ENCODE measurements at regions not wholly inside any gene's neighbourhood (a gene's known extent, or its start where the extent isn't known, plus 50 kb on each side); places are given as distances from the start of the nearest gene placed in this dataset.
"Not testable (repeated sequence)": the region's sequence is repeated elsewhere in the genome, so short reads cannot be mapped to it uniquely, and the experiment has no call there.

DNA sequence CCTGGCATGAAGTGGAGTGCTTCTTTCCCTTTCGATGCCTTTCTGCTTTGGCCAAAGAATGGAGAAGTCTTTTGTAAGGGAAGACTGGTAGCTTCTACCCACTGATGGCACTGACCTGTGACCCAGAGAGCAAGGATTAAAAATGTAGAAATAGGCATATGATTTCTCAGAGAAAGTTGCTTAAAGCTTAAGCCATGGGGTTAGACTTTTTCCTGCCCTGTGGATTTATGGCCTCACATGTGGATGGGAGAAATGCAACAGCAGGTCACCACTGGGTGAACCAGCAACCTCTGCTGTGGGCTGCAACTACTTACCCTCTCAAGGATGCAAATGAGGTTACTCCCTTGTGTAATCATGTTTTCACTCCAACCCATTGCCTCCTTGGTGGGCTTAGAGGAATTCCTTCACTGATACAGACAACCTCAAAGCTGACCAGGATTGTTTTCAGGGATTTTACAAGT, 86.7 kb upstream of the CDC42EP3 start:
- TF ChIP-seq POLR2A (IDR thresholded peaks at IDR 0.05); POLR2AphosphoS5 (IDR thresholded peaks at IDR 0.05; ENCODE audit: insufficient read depth in 1 of 2, low read depth in 1 of 2): not testable (repeated sequence)
- TF ChIP-seq, protein P1, sequence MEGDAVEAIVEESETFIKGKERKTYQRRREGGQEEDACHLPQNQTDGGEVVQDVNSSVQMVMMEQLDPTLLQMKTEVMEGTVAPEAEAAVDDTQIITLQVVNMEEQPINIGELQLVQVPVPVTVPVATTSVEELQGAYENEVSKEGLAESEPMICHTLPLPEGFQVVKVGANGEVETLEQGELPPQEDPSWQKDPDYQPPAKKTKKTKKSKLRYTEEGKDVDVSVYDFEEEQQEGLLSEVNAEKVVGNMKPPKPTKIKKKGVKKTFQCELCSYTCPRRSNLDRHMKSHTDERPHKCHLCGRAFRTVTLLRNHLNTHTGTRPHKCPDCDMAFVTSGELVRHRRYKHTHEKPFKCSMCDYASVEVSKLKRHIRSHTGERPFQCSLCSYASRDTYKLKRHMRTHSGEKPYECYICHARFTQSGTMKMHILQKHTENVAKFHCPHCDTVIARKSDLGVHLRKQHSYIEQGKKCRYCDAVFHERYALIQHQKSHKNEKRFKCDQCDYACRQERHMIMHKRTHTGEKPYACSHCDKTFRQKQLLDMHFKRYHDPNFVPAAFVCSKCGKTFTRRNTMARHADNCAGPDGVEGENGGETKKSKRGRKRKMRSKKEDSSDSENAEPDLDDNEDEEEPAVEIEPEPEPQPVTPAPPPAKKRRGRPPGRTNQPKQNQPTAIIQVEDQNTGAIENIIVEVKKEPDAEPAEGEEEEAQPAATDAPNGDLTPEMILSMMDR (IDR thresholded peaks at IDR 0.05): not testable (repeated sequence)

All from vagina (tissue), 2 donors.